BJ (cell line): ENCODE measurements at regions not wholly inside any gene's neighbourhood (a gene's known extent, or its start where the extent isn't known, plus 50 kb on each side); places are given as distances from the start of the nearest gene placed in this dataset.

Experiments
- CTCF ChIA-PET: fragments of 350-600 bp; formaldehyde crosslinking; extraction: SDS; loops from one replicate; lab custom pipeline; 2021; ENCODE audit warnings: antibody characterized with exemption, inconsistent platforms; lab: Yijun Ruan, JAX
- POLR2A ChIA-PET: fragments of 300-600 bp; sonication (Branson Sonifier 250); formaldehyde crosslinking; extraction: SDS; loops from one replicate; lab custom pipeline; 2021; ENCODE audit warnings: antibody characterized with exemption; lab: Charles Lee
- DNase-seq: peaks from one replicate; pipeline ENCODE4 v3.0.0-alpha.2; 2011; ENCODE audit warnings: low read depth
- H3K27me3 ChIP-seq: 2 replicates; pipeline ENCODE4 v1.6.0; 2011; ENCODE audit warnings: low read length; ENCODE audit not compliant: control insufficient read depth, insufficient read depth
- H3K36me3 ChIP-seq: 2 replicates; pipeline ENCODE4 v1.5.1; 2011; ENCODE audit warnings: low read length; ENCODE audit not compliant: control insufficient read depth, insufficient read depth
- H3K4me3 ChIP-seq: 2 replicates; pipeline ENCODE4 v1.5.1; 2011; ENCODE audit warnings: low read depth, mild to moderate bottlenecking, control low read depth, low read length
- CTCF ChIP-seq: IDR thresholded peaks from 2 replicates; pipeline ENCODE4 v1.5.1; 2011; ENCODE audit warnings: low read depth, mild to moderate bottlenecking, control low read depth, inconsistent platforms, low read length, moderate library complexity; ENCODE audit not compliant: insufficient read depth

- H3K27me3 ChIP-seq, result no peaks in the 10 kb centered on the region
- DNase-seq, result no peak
- no peaks in the 10 kb centered on the region for H3K36me3 ChIP-seq
- no peak for TF ChIP-seq CTCF
- ChIA-PET POLR2A (no interaction called here), CTCF (no interaction called here)
- no peak overlapping the region for H3K4me3 ChIP-seq
Observed at GRCh38 chrX:924017-924416, 288.4 kb downstream of the CRLF2 start.

- ChIA-PET CTCF (no interaction called here), POLR2A (no interaction called here)
- Histone ChIP-seq H3K36me3 (no peaks in the 10 kb centered on the region), H3K27me3 (no peaks in the 10 kb centered on the region), H3K4me3 (peak overlapping the region; percentile 25)
- DNase-seq, result peak; percentile 96
- no peak for TF ChIP-seq CTCF
Observed at GRCh38 chrX:920234-920799, 289.7 kb downstream of the SHOX start.

GRCh38 chrX:916230-916599 is 285.6 kb downstream of the SHOX start:
- no peaks in the 10 kb centered on the region for H3K27me3 ChIP-seq
- peak; percentile 91 for DNase-seq
- no peak for TF ChIP-seq CTCF
- H3K36me3 ChIP-seq, result no peaks in the 10 kb centered on the region
- ChIA-PET CTCF (no interaction called here), POLR2A (no interaction called here)
- no peak overlapping the region for H3K4me3 ChIP-seq

GRCh38 chrX:915427-916229 is 285.0 kb downstream of the SHOX start:
- no peak for TF ChIP-seq CTCF
- Histone ChIP-seq H3K36me3 (no peaks in the 10 kb centered on the region), H3K4me3 (no peak overlapping the region), H3K27me3 (no peaks in the 10 kb centered on the region)
- DNase-seq, result no peak
- POLR2A ChIA-PET, result no interaction called here
- CTCF ChIA-PET, result no interaction called here

GRCh38 chrX:914206-914605 is 283.6 kb downstream of the SHOX start:
- DNase-seq, result no peak

More at GRCh38 chrX:914206-914605, 283.6 kb downstream of the SHOX start:
- H3K27me3 ChIP-seq, result no peaks in the 10 kb centered on the region
- H3K4me3 ChIP-seq, result no peak overlapping the region
- TF ChIP-seq CTCF, result no peak
- CTCF ChIA-PET, result no interaction called here
- H3K36me3 ChIP-seq, result no peaks in the 10 kb centered on the region
- POLR2A ChIA-PET, result no interaction called here
